Neural progenitor cell (in vitro differentiated cells): ENCODE measurements at regions not wholly inside any gene's neighbourhood (a gene's known extent, or its start where the extent isn't known, plus 50 kb on each side); places are given as distances from the start of the nearest gene placed in this dataset.

Experiments
- DNase-seq: peaks from one replicate; pipeline ENCODE4 v3.0.0-alpha.2; 2016; ENCODE audit warnings: low spot score
- H2AFZ ChIP-seq: fragments of 200-600 bp; sonication (generic); replicated peaks from 2 replicates; pipeline ENCODE4 v1.6.1; 2016; ENCODE audit warnings: antibody characterized with exemption
- H3F3A ChIP-seq: fragments of 200-600 bp; sonication (generic); 2 replicates; pipeline ENCODE4 v1.6.1; 2016; ENCODE audit warnings: antibody characterized with exemption, low read depth
- H3K27ac ChIP-seq: fragments of 200-600 bp; sonication (generic); 2 replicates; pipeline ENCODE4 v1.5.1; 2016; ENCODE audit warnings: mild to moderate bottlenecking
- H3K27me3 ChIP-seq: fragments of 200-600 bp; sonication (generic); 2 replicates; pipeline ENCODE4 v1.6.1; 2016; ENCODE audit warnings: mild to moderate bottlenecking, moderate library complexity
- H3K36me3 ChIP-seq: fragments of 200-600 bp; sonication (generic); 2 replicates; pipeline ENCODE4 v1.5.1; 2016
- H3K4me1 ChIP-seq: fragments of 200-600 bp; sonication (generic); 2 replicates; pipeline ENCODE4 v1.6.1; 2016; ENCODE audit warnings: mixed run types
- H3K4me2 ChIP-seq: fragments of 200-600 bp; sonication (generic); 2 replicates; pipeline ENCODE4 v1.6.1; 2016
- H3K4me3 ChIP-seq: fragments of 200-600 bp; sonication (generic); 2 replicates; pipeline ENCODE4 v1.5.1; 2016
- H3K79me2 ChIP-seq: fragments of 200-600 bp; sonication (generic); 2 replicates; pipeline ENCODE4 v1.6.1; 2016; ENCODE audit warnings: low read depth
- H3K9ac ChIP-seq: fragments of 200-600 bp; sonication (generic); 2 replicates; pipeline ENCODE4 v1.6.1; 2016
- H3K9me3 ChIP-seq: fragments of 200-600 bp; sonication (generic); 2 replicates; pipeline ENCODE4 v1.5.1; 2016; ENCODE audit warnings: low read depth
- H4K20me1 ChIP-seq: fragments of 200-600 bp; sonication (generic); 2 replicates; pipeline ENCODE4 v1.6.1; 2016; ENCODE audit warnings: low read depth
- H3K27ac Mint-ChIP-seq: 3 replicates; pipeline ENCODE4 v1.8.0; 2021; ENCODE audit warnings: mixed read lengths
- H3K27me3 Mint-ChIP-seq: 2 replicates; pipeline ENCODE4 v1.8.0; 2022; ENCODE audit warnings: low read depth, mild to moderate bottlenecking, inconsistent platforms, moderate library complexity, mixed read lengths; ENCODE audit not compliant: insufficient read depth
- H3K36me3 Mint-ChIP-seq: 3 replicates; pipeline ENCODE4 v1.8.0; 2021; ENCODE audit warnings: mixed read lengths
- H3K4me1 Mint-ChIP-seq: 3 replicates; pipeline ENCODE4 v1.8.0; 2021; ENCODE audit warnings: mixed read lengths
- H3K4me3 Mint-ChIP-seq: 3 replicates; pipeline ENCODE4 v1.8.0; 2021; ENCODE audit warnings: mild to moderate bottlenecking, moderate library complexity, mixed read lengths
- H3K9me3 Mint-ChIP-seq: 3 replicates; pipeline ENCODE4 v1.8.0; 2020; ENCODE audit warnings: mixed read lengths
- CTCF ChIP-seq: fragments of 200-600 bp; sonication (generic); IDR thresholded peaks from 2 replicates; pipeline ENCODE4 v1.5.1; 2017; ENCODE audit warnings: antibody characterized with exemption, mild to moderate bottlenecking
- EZH2 ChIP-seq: fragments of 200-600 bp; sonication (generic); IDR thresholded peaks from 2 replicates; pipeline ENCODE4 v1.6.1; 2017; ENCODE audit warnings: antibody characterized with exemption, mild to moderate bottlenecking, moderate library complexity
- EZH2phosphoT487 ChIP-seq: fragments of 200-600 bp; sonication (generic); IDR thresholded peaks from 2 replicates; pipeline ENCODE4 v1.6.1; 2017; ENCODE audit warnings: antibody characterized with exemption

GRCh38 chrX:147788641-147789350, 122.9 kb upstream of the FMR1 start:
- H3K9me3 ChIP-seq = no peaks in the 10 kb centered on the region
- no peak overlapping the region for H3K9ac ChIP-seq
- TF ChIP-seq CTCF (no peak), EZH2 (no peak)
- Mint-ChIP-seq H3K27me3 (no peaks in the 10 kb centered on the region), H3K4me3 (no peak overlapping the region), H3K36me3 (no peaks in the 10 kb centered on the region), H3K4me1 (no peaks in the 10 kb centered on the region), H3K9me3 (no peaks in the 10 kb centered on the region), H3K27ac (no peak overlapping the region)
- H3K27me3 ChIP-seq = no peaks in the 10 kb centered on the region
- H4K20me1 ChIP-seq = no peaks in the 10 kb centered on the region
- H2AFZ ChIP-seq = no peak overlapping the region
- DNase-seq = no peak
- H3K4me1 ChIP-seq = no peaks in the 10 kb centered on the region
- no peak overlapping the region for H3K4me2 ChIP-seq
- no peaks in the 10 kb centered on the region for H3K79me2 ChIP-seq
- no peaks in the 10 kb centered on the region for H3K36me3 ChIP-seq
- no peaks in the 10 kb centered on the region for H3F3A ChIP-seq
- H3K4me3 ChIP-seq = no peak overlapping the region
- no peak overlapping the region for H3K27ac ChIP-seq

- H3K9me3 ChIP-seq = no peaks in the 10 kb centered on the region
- Mint-ChIP-seq H3K4me3 (no peak overlapping the region), H3K27me3 (peaks cover 2% of the 10 kb centered on the region), H3K27ac (no peak overlapping the region), H3K4me1 (no peaks in the 10 kb centered on the region), H3K9me3 (peaks cover 3% of the 10 kb centered on the region), H3K36me3 (no peaks in the 10 kb centered on the region)
- no peaks in the 10 kb centered on the region for H3F3A ChIP-seq
- H2AFZ ChIP-seq = no peak overlapping the region
- H3K4me3 ChIP-seq = no peak overlapping the region
- no peaks in the 10 kb centered on the region for H3K36me3 ChIP-seq
- H3K79me2 ChIP-seq = no peaks in the 10 kb centered on the region
- no peaks in the 10 kb centered on the region for H3K4me1 ChIP-seq
- H3K27ac ChIP-seq = no peak overlapping the region
- no peak overlapping the region for H3K4me2 ChIP-seq
- no peaks in the 10 kb centered on the region for H3K27me3 ChIP-seq
- DNase-seq = no peak
- no peaks in the 10 kb centered on the region for H4K20me1 ChIP-seq
- TF ChIP-seq CTCF (no peak), EZH2 (no peak), EZH2phosphoT487 (no peak)
- H3K9ac ChIP-seq = no peak overlapping the region
Measured at GRCh38 chrX:147800663-147801062, 111.1 kb upstream of the FMR1 start.

GRCh38 chrX:147803948-147804347, 107.8 kb upstream of the FMR1 start:
- no peaks in the 10 kb centered on the region for H3F3A ChIP-seq
- no peaks in the 10 kb centered on the region for H3K27me3 ChIP-seq
- peak; percentile 62 for TF ChIP-seq CTCF
- TF ChIP-seq EZH2 = no peak
- no peak for TF ChIP-seq EZH2phosphoT487
- no peaks in the 10 kb centered on the region for H3K9me3 ChIP-seq
- no peaks in the 10 kb centered on the region for H4K20me1 ChIP-seq
- DNase-seq = peak; percentile 42
- Mint-ChIP-seq H3K4me1 (no peaks in the 10 kb centered on the region), H3K36me3 (no peaks in the 10 kb centered on the region), H3K27me3 (peaks cover 2% of the 10 kb centered on the region), H3K4me3 (no peak overlapping the region), H3K9me3 (peaks cover under 1% of the 10 kb centered on the region), H3K27ac (no peak overlapping the region)
- no peak overlapping the region for H3K4me3 ChIP-seq
- no peak overlapping the region for H3K9ac ChIP-seq
- no peaks in the 10 kb centered on the region for H3K79me2 ChIP-seq
- peak overlapping the region; percentile 54 for H2AFZ ChIP-seq
- no peaks in the 10 kb centered on the region for H3K4me1 ChIP-seq
- no peak overlapping the region for H3K4me2 ChIP-seq
- H3K27ac ChIP-seq = no peak overlapping the region
- no peaks in the 10 kb centered on the region for H3K36me3 ChIP-seq
